PC-9 (cell line): ENCODE measurements at regions not wholly inside any gene's neighbourhood (a gene's known extent, or its start where the extent isn't known, plus 50 kb on each side); places are given as distances from the start of the nearest gene placed in this dataset.

Experiments
- EZH2 ChIP-seq: fragments of 200-600 bp; sonication (generic); IDR thresholded peaks from 2 replicates; pipeline ENCODE4 v1.8.0; 2017; ENCODE audit warnings: antibody characterized with exemption, low read depth
- TF ChIP-seq, protein P1 (sequence below): fragments of 200-600 bp; sonication (generic); conservative IDR thresholded peaks from 2 replicates; pipeline ENCODE4 v1.6.1; 2017; ENCODE audit warnings: mixed run types, antibody characterized with exemption, mild to moderate bottlenecking, moderate library complexity

DNA sequence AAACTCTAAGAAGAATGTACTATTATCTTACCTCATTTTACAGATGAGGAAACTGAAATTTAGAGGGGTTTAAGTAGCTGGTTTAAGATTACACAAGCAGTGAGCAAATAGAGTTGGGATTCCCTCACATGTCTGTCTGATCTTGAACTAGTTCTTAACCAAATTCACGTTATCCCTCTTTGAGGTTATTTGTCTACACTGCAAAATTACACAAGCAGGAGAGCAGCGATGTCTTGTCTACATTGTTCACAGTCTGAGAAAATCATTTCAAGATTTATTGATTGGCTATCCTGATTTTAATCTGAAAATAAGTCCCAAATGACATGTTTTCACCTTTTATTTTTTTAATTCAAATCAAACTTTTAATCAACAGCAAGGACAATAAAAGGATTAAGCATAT, 56.9 kb downstream of the SOX9 start:
- TF ChIP-seq, protein P1, sequence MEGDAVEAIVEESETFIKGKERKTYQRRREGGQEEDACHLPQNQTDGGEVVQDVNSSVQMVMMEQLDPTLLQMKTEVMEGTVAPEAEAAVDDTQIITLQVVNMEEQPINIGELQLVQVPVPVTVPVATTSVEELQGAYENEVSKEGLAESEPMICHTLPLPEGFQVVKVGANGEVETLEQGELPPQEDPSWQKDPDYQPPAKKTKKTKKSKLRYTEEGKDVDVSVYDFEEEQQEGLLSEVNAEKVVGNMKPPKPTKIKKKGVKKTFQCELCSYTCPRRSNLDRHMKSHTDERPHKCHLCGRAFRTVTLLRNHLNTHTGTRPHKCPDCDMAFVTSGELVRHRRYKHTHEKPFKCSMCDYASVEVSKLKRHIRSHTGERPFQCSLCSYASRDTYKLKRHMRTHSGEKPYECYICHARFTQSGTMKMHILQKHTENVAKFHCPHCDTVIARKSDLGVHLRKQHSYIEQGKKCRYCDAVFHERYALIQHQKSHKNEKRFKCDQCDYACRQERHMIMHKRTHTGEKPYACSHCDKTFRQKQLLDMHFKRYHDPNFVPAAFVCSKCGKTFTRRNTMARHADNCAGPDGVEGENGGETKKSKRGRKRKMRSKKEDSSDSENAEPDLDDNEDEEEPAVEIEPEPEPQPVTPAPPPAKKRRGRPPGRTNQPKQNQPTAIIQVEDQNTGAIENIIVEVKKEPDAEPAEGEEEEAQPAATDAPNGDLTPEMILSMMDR: no peak
- TF ChIP-seq EZH2: no peak
